AG08396 (cell line): ENCODE measurements at regions not wholly inside any gene's neighbourhood (a gene's known extent, or its start where the extent isn't known, plus 50 kb on each side); places are given as distances from the start of the nearest gene placed in this dataset.
"Not testable (repeated sequence)": the region's sequence is repeated elsewhere in the genome, so short reads cannot be mapped to it uniquely, and the experiment has no call there.

Experiments used
- DNase-seq: peaks from one replicate; pipeline ENCODE4 v3.0.0; 2012; ENCODE audit warnings: low spot score, mixed read lengths

DNA sequence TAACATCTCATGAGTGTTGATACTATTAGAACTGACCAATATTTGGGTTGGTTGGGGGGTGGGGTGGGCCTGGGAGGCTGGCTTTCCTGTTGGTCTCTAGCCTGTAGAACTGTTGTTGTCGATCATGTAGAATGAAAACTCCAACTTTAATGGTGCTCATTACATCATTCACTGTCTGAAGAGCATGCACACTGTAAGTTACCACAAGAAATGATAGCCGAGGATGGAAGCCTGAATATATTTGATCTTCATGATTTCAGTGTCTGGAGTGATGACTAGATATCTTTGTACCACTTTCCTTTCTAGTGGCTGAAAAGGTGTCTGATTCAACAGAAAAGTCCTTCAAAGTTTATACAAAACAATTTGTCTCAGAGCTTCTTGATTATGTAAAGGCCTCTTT is 123.6 kb downstream of the XCL2 start:
- DNase-seq = no peak

DNA sequence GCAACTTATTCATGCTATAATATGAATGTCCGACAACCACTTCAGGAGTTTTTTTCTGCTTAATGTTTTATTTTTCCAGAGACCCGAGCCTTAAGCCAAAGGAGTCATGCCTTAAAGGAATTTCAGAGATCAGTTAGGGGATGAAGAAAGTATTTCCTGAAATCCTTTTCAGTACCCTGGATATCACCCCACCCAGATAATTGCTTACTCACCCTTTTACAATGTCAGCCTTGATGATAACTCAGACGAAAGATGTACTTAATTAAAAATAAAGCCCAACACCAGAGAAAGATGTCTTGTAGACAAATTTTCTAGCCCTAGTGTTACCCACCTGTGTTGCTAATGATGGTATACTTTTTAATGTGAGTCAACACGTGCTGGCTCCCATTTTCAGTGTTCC is 124.1 kb downstream of the XCL2 start:
- no peak for DNase-seq

DNA sequence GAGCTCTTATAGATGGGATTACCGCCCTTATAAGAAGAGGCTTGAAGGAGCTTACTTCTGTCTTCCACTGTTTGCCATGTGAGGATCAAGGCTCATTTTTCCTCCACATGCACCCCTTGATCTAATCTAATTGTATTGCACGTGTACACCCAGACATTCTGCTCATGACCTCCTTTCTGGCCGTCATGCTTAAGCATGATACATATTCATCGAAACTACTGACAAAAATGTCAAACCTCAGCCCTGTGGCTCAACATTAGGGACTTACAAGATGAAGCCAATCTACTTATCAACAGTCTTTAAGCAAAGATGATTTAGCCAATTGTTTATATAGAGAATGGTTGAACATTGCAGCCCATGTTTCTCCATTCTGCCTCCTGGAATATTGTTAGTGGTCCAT is 127.6 kb downstream of the XCL2 start:
- no peak for DNase-seq

DNA sequence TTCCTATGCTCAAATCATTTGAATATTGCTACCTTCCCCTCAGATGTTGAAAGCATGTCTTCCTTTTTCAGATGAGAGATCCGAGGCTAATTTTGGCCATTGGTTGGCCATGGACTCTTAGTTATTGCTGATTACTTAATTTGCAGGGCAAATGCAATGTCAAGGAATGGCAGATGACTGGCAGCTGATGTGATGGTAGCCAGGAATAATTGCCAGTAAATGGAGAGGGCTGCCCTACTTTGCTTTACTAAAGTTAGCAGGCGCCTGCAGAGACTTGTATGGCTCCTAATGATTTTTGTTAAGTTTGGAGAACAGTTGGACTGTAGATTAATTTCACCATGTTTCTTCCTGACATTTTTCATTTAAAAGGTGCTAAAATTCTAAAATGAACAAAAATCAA is 128.9 kb downstream of the XCL2 start:
- DNase-seq = no peak

DNA sequence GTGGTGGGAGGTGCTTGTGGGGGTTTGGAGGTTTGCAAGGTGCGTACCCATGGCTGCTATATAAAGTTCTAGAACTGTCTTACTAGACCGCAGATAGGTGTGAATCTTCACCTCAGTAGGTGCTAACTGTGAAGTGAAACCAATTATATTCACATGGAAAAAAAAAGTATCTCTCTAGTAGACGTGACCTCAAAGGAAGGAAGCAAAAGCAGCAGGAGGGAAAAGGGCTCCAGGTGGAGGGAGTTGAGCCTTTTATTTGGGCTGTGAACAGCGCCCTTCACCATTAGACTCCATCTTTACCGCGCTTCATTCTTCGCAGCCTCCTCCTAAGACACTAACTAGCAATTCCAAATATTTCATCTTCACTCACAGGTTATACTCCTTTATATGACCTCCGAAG is 129.8 kb downstream of the TBX19 start:
- DNase-seq = no peak

DNA sequence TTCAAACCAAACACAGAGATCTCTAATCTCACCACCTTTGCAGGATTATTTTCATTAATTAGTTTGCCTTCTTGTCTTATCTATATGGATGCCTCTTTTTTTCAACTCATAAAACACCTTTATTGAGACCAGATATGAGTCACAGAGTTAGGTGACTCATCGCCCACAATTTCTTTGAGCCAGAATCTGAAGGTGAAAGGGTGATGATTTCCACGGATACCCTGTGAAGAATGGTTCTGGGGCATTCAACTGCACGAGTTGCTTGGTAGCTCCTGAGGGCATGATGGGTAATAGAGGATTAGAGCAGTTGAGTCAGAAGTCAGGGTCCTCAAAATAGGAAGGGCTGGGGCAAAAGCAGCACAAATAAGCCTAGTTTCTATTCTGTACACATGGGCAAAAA is 128.2 kb downstream of the TBX19 start:
- peak; percentile 20 for DNase-seq

DNA sequence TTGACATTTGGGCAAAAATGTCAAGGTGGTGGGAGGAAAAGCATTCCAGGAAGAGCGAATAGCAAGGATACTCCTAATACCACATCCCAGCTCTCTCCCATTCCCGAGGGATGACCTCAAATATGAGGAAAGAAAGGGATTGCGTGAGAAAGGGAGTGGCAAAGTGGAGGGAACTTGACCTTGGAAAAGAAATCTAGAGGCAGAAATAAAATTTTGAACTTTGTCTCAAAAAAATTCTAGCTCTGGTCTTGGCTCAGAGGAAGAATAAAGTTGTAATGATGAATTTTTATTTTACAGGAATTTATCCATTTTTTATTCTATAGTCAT is 127.8 kb downstream of the TBX19 start:
- DNase-seq = no peak

DNA sequence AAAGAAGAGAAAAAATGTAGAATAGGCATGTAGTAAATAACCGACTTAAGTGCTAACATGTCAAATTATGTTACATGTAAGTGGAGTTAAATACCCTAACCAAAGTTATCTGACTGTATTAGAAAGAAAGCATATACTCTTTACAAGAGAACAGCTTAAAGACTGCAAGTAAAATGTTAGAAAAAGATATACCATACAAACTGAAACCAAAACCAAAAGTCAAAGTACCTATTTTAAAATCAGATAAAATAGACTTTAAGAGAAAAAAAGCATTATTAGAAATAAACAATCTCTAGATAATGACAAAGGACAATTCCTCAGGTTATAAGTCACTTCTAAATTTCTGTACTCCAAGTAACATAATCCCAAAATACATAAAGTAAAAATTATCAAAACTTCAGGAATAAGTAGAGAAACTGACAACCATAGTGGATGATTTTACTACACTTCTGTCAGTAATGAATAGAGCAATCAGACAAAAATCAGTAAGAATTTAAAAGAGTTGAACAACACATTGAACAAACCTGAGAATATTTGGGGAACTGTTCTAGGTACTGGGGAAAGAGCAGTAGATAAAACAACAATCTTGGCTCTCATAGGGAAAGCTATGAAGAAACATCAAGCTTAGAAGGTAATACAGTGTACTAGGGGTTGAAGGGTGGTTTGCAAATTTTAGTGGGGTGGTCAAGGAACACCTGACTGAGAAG is 127.3 kb downstream of the TBX19 start:
- DNase-seq = no peak

DNA sequence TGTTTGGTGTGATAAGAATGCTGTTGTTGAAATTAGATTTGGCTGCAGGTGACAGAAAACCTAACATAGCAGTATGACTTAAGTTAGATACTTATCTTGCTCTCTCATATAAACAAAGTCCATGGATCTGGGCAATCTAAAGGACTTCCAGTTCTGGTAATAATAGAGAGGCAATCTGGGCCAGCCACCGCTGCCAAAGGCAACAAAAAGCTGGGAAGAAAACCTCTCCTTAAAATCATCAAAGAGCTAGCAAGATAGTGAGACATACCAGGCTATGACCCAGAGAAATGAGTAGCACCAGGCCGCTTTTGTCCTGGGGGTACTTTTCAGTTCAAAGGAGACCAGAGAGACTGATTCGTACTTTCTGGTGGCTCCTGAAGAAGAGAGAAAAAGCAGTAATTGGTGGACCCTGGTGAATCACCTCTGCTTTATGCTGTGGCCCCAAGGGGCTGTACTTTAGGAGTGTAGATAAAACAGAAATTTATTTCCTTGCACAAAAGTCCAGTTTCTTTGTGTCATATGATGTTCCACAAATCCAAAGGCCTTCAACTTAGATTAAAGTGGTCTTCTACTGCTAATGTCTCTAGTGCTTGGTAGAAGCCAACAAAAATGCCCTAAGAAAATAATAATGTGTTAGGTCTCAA is 125.4 kb downstream of the TBX19 start:
- no peak for DNase-seq

DNA sequence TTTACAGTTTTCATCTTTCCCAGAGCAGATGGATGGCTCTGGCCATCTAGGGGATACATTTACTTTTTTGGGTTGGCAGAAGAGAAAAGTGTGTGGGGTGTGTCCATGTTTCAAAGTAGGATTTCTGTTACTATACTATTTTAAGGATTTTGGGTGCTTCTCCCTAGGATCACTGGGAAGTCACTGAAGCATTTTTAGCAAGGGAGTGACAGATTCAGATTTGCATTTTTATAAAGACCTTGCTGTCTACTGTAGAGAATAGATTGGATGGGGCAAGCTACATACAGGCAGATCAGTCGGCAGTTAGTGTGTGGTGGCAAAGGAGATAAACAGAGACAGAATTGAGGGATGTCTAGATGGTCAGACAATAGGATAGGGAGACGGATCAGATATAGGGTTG is 122.5 kb downstream of the TBX19 start:
- DNase-seq = no peak

DNA sequence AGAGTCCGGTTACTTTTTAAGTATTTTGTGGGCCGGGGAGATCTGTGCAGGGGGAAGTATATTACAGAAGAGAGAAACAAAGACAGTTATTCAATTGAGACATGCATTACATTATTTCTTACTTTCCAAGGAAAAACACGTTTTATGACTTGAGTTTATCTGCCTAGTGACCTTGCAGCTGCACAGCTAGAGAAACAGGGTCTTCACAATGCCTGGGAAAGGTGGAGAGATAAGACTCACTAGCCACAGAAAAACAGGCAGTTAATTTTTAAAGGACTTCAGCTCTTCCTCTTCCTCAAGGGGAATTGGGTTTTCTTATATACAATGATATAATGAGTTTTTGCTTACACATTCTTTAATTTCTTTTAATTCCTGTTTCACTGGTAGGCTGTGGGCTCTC is 121.8 kb downstream of the TBX19 start:
- DNase-seq = not testable (repeated sequence)

DNA sequence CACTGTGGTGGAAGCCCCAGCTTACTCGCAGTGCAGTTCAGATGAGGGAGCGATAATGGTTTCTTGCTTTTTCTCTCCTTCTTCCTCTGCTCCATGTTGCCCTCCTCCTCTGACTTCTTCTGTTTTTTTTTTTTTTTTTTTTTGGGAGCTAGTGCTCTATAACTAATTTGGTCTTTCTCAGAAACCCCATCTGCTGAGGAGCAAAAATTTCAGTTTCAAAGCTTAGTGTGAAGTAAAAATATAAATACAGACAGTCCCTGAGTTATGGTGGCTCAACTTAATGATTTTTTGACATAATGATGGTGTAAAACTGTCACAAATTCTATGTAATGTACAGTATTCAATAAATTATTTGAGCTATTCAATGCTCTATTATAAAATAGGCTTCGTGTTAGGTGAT is 120.7 kb downstream of the TBX19 start:
- no peak for DNase-seq

DNA sequence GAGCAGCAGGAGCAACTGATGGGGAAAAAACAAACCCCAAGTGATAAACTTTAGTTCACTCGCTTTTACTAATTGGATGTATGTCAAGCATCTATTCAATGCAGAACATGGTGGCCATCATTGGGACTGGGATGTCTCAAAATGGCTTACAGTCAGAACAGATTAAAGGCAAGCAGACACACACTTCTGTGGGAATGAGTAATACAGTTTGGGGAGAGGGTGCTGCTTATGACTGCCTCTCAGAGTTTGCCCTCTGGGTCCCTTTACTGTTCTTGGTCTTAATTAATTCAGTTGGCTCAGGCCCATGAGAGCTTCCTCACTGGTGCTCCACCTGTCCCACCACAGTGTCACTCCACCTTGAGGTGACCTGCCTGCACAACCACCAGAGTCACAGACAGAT is 119.5 kb downstream of the TBX19 start:
- DNase-seq = no peak

DNA sequence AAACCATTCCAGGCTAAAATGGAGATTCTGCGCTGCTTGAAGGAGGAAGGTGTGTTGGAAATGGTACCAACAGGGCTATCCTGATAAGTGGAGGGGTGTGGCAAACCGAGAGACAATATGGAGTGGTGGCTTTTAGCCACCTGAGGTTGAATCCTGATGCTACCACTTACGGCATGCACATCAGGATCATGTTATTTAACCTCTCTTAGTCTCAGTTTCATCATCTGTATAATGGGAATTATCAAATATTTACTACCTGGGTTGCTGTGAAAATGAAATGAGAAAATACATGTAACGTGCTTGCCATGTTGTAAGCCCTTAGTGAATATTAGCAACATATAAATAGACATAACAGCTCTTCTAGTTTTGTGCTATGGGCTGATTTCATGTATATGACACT is 117.1 kb downstream of the TBX19 start:
- DNase-seq = no peak

DNA sequence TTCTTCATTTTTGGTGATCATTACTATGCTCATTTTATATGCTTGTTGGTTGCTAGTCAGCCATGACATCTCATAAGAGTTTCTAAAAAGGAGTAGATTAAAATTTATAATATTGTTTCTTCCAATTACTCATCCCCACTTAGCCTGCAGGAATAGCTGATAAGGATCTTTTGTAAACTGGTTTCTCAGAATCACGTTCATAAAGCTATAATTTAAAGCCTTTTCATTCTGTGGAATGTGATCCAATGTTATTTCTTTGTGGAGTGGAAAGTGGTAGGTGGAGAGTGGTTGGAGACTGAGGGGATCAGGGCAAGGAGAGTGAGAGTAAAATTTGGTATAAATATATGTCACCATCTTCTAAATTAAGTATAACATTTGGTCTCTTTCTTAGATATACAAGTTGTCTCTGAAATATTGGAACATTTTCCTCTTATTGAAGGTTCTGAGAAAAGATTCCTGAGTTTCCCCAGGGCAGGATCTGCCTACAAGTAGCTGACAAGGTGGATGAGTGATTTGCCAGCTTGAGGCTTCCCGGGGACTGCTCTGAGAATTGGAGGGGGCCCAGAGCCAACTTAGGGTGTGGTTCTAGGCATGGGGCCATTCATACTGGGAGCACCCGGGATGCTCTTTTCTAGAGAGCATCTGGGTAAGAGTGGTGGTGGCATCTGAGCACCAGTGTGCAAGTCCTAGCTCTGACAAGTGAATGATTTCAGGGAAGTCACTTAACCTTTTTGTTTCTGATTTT is 116.4 kb downstream of the TBX19 start:
- DNase-seq = no peak

DNA sequence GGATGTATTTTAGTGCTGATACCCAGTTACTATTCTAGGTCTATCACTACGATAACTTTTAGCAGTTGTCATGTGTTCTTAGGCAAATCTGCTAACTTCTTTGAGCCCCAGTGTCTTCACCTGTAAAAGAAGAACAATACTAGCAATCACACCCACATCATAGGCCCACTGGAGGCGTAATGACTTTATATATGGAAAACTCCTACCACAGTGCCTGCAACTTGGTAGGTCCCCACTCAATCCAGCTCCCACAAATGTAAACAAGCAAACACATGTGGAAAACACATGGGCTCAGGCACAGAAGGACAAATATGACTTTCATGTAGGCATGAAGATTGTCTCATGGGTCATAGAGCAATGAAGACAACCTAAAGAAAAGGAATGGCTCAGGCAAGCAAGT is 115.8 kb downstream of the TBX19 start:
- DNase-seq = no peak

DNA sequence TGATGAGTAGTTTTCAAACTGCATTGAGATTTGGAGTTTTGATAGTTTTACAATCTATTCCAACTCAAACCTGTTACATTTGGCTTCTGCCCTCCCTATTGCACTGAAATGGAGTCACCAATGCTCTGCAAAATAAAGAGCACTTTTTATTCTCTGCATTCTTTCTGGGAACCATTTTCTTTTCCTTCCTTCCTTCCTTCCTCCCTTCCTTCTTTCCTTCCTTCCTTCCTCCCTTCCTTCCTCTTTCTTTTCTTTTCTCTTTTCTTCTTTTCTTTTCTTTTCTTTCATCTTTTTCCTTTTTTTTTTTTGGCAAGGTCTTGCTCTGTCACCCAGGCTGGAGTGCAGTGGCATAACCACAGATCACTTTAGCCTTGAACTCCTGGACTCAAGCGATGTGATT is 114.2 kb downstream of the TBX19 start:
- no peak for DNase-seq

DNA sequence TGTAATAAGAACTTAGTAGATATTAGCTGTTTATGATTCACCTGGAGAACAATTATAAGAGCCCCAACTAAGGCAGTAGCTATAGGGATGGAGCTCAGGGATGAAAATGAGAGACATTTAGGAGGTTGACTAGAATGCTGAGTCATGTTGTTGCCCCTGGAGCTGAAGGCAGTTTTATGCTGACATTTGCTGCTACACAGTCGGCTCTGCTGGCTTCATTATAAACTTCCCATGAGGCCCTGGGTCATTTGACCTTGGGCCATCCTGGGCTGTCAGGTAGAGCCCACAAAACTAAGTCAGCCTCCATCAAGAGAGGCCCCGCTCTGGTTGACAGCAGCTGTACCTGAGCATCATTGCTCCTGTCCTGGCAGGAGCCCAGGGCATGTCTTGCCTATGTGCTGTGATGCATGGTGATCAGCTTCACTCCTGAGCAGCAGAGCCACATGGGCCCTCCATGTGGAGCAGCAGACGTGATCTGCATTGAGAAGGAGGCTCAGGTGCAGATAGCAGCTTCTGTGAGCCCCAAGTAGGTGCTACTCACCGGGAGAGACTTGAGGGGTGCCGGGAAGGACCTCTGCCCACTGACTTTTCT is 112.4 kb downstream of the TBX19 start:
- no peak for DNase-seq

DNA sequence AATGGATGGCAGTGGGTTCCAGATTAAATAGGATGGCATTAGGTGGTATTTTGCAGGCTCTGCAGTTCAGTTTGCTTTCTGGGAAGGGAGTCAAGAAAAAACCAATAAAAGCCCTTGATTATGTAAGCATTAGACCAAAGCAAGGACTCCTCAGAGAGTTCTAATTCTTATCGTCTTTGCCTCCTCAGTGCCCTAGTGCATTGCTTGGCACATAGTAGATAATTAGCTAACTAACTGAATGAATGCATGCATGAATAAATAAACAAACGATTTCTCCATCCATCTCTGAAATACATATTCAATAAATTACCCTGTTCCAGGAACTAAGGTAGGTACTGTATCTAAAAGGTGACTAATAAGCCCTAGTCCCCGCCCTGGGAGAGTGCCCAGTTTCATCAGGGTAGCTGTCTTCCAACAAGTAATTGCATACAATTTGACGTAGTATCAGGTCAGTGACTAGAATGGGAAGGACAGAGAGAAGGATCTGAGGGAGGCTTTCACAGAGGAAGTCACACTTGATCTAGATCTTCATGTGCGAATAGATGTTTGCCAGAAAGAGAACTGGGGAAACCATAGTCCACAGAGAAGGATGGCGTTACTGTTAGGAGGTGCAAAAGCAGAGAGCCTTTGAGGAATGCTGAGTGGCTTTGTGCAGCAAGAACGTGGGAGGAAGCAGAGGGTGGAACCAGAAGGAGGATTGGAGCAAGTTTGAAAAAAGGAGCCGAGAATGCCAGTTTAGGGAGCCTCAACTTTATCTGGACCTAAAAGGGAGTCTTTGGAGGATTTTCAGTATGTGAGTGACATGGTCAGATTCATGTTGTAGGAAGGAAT is 111.4 kb downstream of the TBX19 start:
- no peak for DNase-seq

DNA sequence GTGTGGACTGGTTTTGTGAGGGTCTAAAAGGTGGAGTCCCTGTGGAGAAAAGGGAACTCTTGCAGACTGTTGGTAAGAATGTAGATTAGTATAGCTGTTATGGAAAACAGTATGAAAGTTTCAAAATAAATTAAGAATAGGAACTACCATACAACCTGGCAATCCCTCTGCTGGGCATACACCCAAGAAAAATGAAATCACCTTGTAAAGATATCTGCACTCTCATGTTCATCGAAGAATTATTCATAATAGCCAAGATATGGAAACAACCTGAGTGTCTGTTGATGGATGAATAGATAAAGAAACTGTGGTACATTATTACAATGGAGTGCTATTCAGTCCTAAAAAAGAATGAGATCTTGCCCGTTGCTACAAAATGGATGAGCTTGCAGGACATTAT is 109.6 kb downstream of the TBX19 start:
- no peak for DNase-seq

DNA sequence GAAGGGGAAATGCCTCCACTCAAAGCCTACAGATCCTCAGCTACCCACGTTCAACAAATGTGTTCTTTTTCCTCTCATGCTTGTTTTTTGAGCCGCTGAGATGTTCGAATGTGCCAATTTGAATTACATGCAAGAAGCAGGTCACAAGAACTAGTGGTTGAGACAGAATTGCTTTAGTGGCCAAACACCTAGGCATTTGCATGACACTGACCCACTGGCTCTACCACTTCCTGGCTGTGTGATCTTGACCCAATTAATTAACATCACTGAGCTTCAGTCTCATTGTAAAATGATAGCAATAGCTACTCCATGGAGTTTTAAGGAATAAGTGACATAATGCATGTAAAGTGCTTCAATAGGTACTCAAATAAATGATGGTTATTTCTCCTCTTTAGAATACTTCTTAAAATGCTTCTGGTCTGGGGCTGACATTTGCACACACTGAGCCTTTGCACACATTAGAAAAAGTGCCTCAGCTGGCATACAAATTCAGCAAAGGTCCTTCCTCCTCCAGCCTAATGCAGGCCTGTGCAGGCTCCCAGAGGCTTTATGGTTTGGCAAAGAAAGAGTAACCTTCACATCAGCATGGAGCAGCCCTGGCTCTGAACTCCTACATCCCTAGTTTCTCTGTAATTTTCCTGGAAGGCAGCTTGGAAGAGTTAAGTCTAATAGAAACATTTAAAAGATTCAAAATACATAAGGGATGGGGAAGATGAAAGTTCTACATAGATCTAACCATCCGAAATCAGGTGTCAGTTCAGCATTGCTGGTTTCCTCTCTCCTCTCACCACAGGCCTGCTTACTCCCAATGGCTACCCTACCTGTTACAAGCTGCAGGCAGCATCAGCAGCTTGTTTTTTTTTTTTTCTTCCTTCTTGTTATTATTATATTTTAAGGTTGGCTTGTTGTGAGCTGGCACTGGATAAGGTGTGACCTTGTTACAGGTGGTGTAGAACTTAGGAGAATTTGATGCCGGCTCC is 107.4 kb downstream of the TBX19 start:
- no peak for DNase-seq
